HepG2 (cell line): ENCODE measurements at regions not wholly inside any gene's neighbourhood (a gene's known extent, or its start where the extent isn't known, plus 50 kb on each side); places are given as distances from the start of the nearest gene placed in this dataset.

ENCODE experiments used
- CERS6 ChIP-seq: sonication (generic); formaldehyde crosslinking; IDR thresholded peaks from 2 replicates; pipeline ENCODE4 v1.5.0; 2020; ENCODE audit warnings: missing genetic modification reagents
- ETV6 ChIP-seq: sonication (generic); formaldehyde crosslinking; conservative IDR thresholded peaks from 2 replicates; pipeline ENCODE4 v1.4.0; 2020; ENCODE audit warnings: missing genetic modification reagents
- FOXJ3 ChIP-seq: sonication (generic); formaldehyde crosslinking; IDR thresholded peaks from 2 replicates; pipeline ENCODE4 v1.4.0; 2020; ENCODE audit warnings: missing genetic modification reagents, mild to moderate bottlenecking, borderline replicate concordance
- HNRNPL ChIP-seq: fragments of 200-400 bp; formaldehyde crosslinking; IDR thresholded peaks from 2 replicates; pipeline ENCODE4 v1.6.1; 2017; ENCODE audit warnings: mild to moderate bottlenecking, low read depth, low read length
- IRF9 ChIP-seq: sonication (generic); formaldehyde crosslinking; IDR thresholded peaks from 2 replicates; pipeline ENCODE4 v1.8.0; 2022; ENCODE audit warnings: missing genetic modification reagents, mild to moderate bottlenecking, borderline replicate concordance
- PLSCR1 ChIP-seq: sonication (generic); formaldehyde crosslinking; IDR thresholded peaks from 2 replicates; pipeline ENCODE4 v1.5.0; 2020; ENCODE audit warnings: missing genetic modification reagents, mild to moderate bottlenecking, borderline replicate concordance
- U2AF1 ChIP-seq: fragments of 200-400 bp; formaldehyde crosslinking; optimal IDR thresholded peaks from 2 replicates; pipeline ENCODE3; 2017; ENCODE audit warnings: mild to moderate bottlenecking, low read depth, low read length
- ZBTB4 ChIP-seq: sonication (generic); formaldehyde crosslinking; IDR thresholded peaks from 2 replicates; pipeline ENCODE4 v1.4.0; 2020; ENCODE audit warnings: missing genetic modification reagents, mild to moderate bottlenecking, borderline replicate concordance
- ZBTB43 ChIP-seq: sonication (generic); formaldehyde crosslinking; conservative IDR thresholded peaks from 2 replicates; pipeline ENCODE4 v1.4.0; 2020; ENCODE audit warnings: missing genetic modification reagents
- ZNF280D ChIP-seq: sonication (generic); formaldehyde crosslinking; IDR thresholded peaks from 2 replicates; pipeline ENCODE4 v1.5.1; 2020; ENCODE audit warnings: mild to moderate bottlenecking, missing genetic modification reagents
- ZNF292 ChIP-seq: sonication (generic); formaldehyde crosslinking; IDR thresholded peaks from 2 replicates; pipeline ENCODE4 v1.8.1; 2022; ENCODE audit warnings: mild to moderate bottlenecking, low read depth, missing genetic modification reagents, borderline replicate concordance
- ZNF317 ChIP-seq: sonication (generic); formaldehyde crosslinking; IDR thresholded peaks from 2 replicates; pipeline ENCODE4 v1.5.0; 2020; ENCODE audit warnings: mild to moderate bottlenecking, missing genetic modification reagents
- ZNF326 ChIP-seq: sonication (generic); formaldehyde crosslinking; IDR thresholded peaks from 2 replicates; pipeline ENCODE4 v1.4.0; 2020; ENCODE audit warnings: missing genetic modification reagents, borderline replicate concordance
- ZNF367 ChIP-seq: sonication (generic); formaldehyde crosslinking; IDR thresholded peaks from 2 replicates; pipeline ENCODE4 v1.4.0; 2020; ENCODE audit warnings: missing genetic modification reagents, borderline replicate concordance
- ZNF737 ChIP-seq: sonication (generic); formaldehyde crosslinking; IDR thresholded peaks from 2 replicates; pipeline ENCODE4 v1.5.0; 2020; ENCODE audit warnings: missing genetic modification reagents, mild to moderate bottlenecking, borderline replicate concordance

GRCh38 chr19:30817965-30818567 lies 445.9 kb downstream of the ZNF536 start (continued):
- TF ChIP-seq ZNF280D (CRISPR knock-in tag) (peak; percentile 80), HNRNPL (no peak), ZBTB43 (CRISPR knock-in tag) (0 out of 2 replicates have a peak, but pooled peaks have one; percentile 27), ZBTB4 (no peak), ZNF326 (no peak), U2AF1 (no peak), ZNF737 (CRISPR knock-in tag) (no peak), ZNF292 (CRISPR knock-in tag) (0 out of 2 replicates have a peak, but pooled peaks have one; percentile 33), IRF9 (no peak), ZNF367 (CRISPR knock-in tag) (no peak), ZNF317 (CRISPR knock-in tag) (no peak), PLSCR1 (CRISPR knock-in tag) (no peak), CERS6 (no peak), FOXJ3 (CRISPR knock-in tag) (peak; percentile 53; the same call in 1 of the 2 replicates), ETV6 (CRISPR knock-in tag) (no peak)
